ENCODE measurements at regions not wholly inside any gene's neighbourhood (a gene's known extent, or its start where the extent isn't known, plus 50 kb on each side); places are given as distances from the start of the nearest gene placed in this dataset.
"Not testable (repeated sequence)": the region's sequence is repeated elsewhere in the genome, so short reads cannot be mapped to it uniquely, and the experiment has no call there.

GRCh38 chr11:129639300-129639699, 176.3 kb upstream of the TMEM45B start:
- DNase-seq = no peak

- DNase-seq = no peak
These were observed 175.0 kb upstream of the TMEM45B start for GRCh38 chr11:129640671-129641070.

GRCh38 chr11:129643031-129643721, 172.5 kb upstream of the TMEM45B start:
- DNase-seq = no peak

- DNase-seq = no peak
These were observed 171.3 kb upstream of the TMEM45B start for GRCh38 chr11:129644326-129644725.

GRCh38 chr11:129645943-129646342, 169.7 kb upstream of the TMEM45B start:
- no peak for DNase-seq

- DNase-seq = not testable (repeated sequence)
These were observed 165.6 kb upstream of the TMEM45B start for GRCh38 chr11:129650044-129650443.

- no peak for DNase-seq
These were observed 162.8 kb upstream of the TMEM45B start for GRCh38 chr11:129652835-129653234.

GRCh38 chr11:129655247-129655832, 160.3 kb upstream of the TMEM45B start:
- DNase-seq = no peak

- no peak for DNase-seq
These were observed 157.7 kb upstream of the TMEM45B start for GRCh38 chr11:129657866-129658525.

GRCh38 chr11:129658526-129658867, 157.2 kb upstream of the TMEM45B start:
- DNase-seq = no peak

GRCh38 chr11:129680907-129681306, 134.7 kb upstream of the TMEM45B start:
- no peak for DNase-seq

- DNase-seq = no peak
These were observed 134.1 kb upstream of the TMEM45B start for GRCh38 chr11:129681344-129682114.

- no peak for DNase-seq
These were observed 129.4 kb upstream of the TMEM45B start for GRCh38 chr11:129686269-129686668.

GRCh38 chr11:129691142-129691541, 124.5 kb upstream of the TMEM45B start:
- no peak for DNase-seq

- DNase-seq = no peak
These were observed 121.1 kb upstream of the TMEM45B start for GRCh38 chr11:129694538-129694937.

- no peak for DNase-seq
These were observed 120.7 kb upstream of the TMEM45B start for GRCh38 chr11:129694966-129695365.

GRCh38 chr11:129695571-129696308, 119.9 kb upstream of the TMEM45B start:
- DNase-seq = peak; percentile 20

GRCh38 chr11:129696309-129696989, 119.2 kb upstream of the TMEM45B start:
- no peak for DNase-seq

GRCh38 chr11:129698212-129698611, 117.4 kb upstream of the TMEM45B start:
- DNase-seq = no peak

- no peak for DNase-seq
These were observed 115.8 kb upstream of the TMEM45B start for GRCh38 chr11:129699711-129700304.

- no peak for DNase-seq
These were observed 114.9 kb upstream of the TMEM45B start for GRCh38 chr11:129700701-129701100.

GRCh38 chr11:129701706-129702105, 113.9 kb upstream of the TMEM45B start:
- no peak for DNase-seq

Measured in NCI-H1694 (cell line).